Smooth muscle cell of the brain vasculature (primary cell): ENCODE measurements at regions not wholly inside any gene's neighbourhood (a gene's known extent, or its start where the extent isn't known, plus 50 kb on each side); places are given as distances from the start of the nearest gene placed in this dataset.

Experiments
- DNase-seq: peaks from one replicate; pipeline ENCODE4 v3.0.0-alpha.2; 2012; ENCODE audit warnings: low read depth, low spot score

DNA sequence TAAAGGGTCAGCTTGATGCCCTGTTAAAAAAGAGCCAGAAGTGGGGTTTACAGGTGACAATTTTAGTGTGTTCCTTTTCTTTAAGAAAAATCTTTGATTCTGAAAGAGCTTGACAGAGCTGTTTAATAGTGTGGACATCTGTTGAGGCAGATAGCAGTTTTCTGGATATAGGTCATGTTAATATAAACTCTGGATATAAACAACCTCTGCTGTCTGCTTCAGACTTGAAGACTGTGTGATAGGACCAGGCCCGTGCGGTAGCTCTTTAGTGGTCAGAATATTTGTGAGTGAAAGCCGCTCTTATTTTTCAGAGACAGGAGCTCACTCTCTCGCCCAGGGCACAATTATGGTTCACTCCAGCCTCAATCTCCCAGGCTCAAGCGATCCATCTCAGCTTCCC lies 439.9 kb upstream of the RGS6 start:
- no peak for DNase-seq

DNA sequence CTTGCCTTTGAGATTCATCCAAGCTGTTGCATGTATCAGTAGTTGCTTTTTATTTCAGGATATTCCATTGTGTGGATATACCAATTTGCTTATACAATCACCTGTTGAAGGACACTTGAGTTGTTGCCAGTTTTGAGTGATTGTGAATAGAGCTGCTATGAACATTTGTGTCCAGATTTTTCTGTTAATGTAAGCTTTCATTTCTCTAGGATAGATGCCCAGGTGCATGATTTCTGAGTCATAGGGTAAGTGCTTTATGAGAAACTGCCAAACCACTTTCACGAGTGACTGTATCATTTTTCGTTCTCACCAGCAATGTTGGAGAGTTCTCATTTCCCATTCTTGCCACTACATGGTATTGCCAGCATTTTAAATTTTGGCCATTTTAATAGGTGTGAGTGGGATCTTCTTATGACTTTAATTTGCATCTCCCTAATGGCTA lies 434.6 kb upstream of the RGS6 start:
- DNase-seq, result no peak

DNA sequence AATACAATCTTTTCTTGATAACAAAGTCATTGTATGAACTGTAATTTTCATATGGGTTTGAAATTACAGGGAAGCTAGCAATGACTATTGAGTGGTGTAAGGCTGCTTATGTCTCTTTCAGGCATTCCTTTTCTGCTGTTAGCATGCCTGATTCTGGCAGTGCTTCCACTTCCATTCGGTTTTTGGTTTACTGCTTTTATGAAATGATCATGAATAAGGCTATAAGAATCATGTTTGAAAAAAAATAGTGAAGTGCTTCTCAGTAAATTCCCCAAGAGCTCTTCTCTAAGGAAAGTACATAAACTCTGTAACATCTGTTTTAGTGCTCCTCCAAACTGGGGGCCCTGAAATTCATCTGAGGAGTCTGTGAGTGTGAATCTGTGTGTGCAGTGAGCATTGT lies 434.0 kb upstream of the RGS6 start:
- DNase-seq, result no peak

DNA sequence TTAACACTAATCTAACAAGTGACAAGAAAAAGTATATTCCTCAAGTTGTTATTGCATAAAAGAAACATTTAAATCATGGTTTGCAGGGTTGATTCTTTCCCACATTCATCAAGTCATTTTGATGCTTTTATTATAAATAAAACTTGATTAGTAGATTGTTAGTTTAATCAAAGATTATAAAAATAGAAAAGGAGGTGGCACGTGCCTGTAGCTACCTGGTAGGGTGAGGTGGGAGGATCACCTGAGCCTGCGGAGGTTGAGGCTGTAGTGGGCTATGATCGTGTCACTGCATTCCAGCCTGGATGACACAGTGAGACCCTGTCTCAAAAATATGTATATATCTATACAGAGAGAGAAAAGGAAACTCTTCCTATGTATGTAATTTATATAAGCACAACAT lies 433.2 kb upstream of the RGS6 start:
- no peak for DNase-seq

DNA sequence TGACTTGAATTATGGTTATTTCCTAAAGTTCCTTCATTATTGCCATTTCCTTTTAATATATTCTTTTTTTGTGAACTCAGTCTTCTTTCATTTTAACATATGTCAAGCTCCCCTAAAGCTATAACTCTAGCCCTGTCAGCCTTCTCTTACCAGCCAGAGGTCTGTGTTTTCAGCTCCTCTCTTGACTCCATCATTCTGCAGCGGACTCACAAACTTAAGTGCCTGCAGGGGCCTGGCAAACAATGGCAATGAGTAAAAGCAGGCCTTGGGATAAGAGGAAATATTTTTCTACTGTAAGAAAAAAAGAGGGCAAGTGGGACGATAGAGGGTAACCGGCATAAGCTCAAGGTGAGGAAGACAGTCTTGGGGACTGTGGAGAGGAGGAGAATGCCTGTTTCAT lies 424.5 kb upstream of the RGS6 start:
- no peak for DNase-seq

DNA sequence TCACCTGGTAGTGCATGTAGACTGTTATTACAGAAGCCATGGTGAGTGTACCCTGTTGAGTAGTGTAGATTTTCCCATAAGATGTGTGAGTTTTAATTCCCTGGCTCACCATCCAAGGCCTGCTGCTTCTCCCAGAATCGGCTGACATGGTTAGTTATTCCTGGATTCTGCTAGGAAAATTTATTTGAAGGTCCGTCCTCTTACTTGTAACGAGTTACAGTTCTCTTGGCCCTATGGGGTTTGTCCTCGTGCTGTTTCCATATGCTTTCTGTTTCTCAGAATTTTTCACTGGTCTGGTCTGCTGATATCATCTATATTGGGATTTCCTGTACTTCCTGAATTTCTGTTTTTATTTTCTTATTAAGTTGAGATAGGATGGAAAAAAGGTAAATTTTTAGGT lies 423.3 kb upstream of the RGS6 start:
- no peak for DNase-seq

DNA sequence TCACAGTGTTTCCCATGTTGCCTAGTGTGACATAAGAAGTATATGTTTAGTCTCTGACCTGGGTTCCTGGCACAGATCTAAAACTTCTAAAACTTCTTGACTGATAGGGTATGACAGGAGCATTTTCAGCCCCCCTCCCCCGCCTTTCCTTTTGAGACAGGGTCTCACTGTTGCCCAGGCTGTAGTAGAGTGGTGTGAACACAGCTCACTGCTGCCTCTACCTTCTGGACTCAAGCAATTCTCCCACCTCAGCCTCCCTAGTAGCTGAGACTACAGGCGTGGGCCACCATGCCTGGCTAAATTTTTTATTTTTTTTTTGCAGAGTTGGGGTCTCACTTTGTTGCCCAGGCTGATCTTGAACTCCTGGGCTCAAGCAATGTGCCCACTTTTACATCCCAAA lies 421.1 kb upstream of the RGS6 start:
- no peak for DNase-seq

DNA sequence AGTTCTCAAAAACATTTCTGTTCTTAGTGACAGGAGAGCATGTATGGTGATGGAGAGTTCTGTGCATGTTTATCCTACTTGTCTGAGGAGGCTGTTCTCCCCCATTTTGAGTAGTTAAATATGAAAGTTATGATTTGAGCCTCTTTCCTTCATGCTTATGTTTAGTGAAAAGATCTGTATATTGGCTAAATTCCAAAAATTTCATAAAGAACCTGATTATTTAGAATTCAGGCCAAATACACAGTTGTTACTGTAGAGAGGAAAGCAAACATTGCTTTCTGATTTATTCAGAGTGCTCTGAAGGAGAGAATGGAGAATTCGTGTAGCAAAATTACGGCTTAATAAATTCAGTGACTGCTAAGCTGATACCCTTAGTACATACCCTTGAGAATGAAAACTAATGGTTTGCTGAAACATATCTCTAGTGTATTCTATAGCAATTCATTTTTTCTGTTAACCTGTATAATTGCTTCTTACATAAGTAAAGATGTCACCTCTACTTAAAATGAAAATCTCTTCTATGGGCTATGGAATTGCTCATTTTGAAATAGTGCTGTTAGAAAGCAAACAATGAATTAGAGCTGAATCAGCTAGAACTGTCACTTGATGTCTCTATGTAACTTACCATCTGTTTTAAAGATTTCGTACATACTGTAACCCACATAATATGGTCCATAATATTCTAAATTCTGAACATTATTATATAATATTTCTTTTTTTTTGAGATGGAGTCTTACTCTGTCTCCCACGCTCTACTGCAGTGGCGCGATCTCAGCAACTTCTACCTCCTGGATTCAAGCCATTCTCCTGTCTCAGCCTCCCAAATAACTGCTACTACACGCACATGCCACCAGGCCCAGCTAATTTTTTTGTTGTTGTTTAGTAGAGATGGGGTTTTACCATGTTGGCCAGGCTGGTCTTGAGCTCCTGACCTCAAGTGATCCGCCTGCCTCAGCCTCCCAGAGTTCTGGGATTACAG lies 417.0 kb upstream of the RGS6 start:
- DNase-seq, result no peak

DNA sequence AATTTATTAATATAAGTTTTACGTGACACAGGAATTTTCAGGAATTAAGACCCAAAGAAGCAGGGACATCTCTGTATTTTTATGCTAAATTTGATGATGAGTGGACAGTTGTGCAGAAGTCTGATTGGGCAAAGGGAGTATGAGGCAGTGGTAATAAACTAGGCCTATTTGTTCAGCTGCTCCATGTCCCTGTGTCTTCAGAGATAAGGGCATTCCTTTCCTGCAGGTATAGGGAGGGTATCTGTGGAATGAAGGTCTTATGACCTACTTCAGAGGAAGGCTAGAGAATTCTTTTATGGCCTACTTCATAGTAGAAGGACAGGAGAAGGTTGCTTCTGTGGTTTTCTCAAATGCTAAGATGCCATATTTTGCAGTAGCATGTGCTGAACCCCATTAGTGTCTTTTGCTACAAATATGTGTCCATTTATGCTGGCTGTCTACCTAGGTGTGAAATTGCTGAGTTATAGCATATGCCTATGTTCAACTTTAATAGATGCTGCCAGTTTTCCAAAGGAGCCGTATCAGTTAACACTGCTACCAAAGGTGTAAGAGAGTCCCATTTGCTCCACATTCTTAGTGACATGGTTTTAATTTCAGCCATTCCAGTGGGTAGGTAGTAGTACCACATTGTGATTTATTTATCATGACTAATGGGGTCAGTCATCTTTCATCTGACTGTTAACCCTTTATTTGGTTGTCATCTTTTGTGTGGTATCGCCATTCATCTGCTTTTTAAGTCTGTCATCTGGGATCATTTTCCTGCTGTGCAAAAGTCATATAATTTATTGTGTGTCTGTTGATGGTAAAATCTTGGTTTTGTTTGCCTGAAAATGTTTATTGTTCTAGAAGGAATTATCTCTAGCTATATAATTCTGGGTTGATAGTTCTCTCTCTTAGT lies 410.7 kb upstream of the RGS6 start:
- no peak for DNase-seq

DNA sequence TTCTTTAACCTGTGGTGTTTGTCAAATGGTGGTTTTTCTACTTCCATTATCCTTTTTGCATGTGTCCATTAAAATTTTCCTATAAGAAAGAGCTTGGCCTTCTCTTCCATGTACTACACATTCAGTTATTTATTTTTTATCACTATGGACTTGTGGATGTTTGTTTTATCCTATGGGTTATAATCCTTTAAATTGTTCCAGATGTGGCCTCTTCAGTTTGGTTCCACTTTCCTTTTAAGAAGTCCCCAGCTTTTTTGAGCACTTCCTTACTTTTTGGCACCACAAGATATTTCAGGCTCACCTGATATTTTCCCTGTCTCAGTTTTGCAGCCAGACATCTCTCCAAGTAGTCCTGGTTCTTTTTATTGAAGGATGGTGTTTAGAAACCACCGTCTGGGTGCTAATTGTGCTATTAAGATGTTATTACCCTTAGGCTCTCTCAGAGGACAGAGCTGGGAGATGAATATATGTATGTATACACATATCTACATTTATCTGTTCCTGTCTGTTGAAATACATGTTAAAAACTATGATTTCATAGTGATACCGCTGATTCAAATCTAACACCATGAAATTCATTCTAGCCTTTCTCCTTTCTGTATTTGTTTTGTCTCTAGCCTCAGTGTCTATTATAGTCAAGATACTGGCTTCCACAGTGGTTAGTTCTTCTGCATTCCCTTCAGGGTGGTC lies 408.5 kb upstream of the RGS6 start:
- peak; percentile 6 for DNase-seq

DNA sequence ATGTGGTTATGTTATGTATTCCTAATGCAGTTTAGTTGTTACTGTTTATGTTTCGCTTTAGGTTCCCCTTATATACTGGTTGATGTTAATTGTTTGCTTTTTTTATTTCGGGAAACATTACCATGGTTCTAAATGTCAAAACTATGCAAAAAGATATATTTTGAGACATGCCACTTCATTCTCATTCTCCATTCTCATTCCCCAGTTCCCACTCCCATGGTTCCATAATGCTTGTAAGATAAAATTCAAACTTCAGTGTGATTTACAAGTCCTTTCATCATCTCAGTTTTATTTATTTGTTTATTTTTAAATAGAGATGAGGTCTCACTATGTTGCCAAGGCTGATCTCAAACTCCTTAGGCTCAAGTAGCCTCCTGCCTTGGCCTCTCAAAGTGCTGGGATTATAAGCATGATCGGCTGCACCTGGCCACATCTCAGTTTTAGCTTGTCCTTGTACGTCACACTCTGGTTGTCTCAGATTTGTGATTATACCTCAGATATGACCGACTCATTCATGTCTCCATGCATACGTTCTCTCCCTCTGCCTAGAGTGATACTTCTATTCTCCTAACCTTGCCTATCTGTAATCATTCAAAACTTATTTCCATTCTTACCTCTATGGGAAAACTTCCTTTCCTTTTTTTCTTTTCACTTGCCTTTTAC lies 407.8 kb upstream of the RGS6 start:
- DNase-seq, result no peak

DNA sequence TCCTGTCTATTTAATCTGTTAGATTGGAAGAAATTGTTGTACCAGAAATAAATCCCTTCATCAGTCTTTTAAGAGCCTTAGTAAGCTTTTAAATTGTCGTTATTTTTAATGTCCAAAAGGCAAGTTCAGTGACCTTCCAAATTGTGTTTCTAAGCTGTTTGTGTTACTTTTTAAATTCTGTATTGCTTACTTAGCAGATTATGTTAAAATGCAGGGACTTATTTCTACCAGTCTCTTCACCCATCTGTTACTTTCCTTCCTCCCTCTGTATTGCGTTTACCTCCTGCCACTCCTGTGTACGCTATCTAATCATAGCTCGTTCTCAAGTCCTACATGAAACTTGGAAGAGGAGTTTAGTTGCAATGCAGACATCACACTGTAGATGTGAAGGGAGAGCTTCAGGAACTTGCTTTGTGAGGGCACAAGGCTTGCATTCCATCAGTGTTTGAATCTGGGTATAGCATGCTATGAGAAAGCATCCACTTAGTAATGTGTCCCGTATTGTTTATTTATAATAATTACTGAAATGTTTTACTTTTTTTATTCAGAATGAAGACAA lies 406.5 kb upstream of the RGS6 start:
- no peak for DNase-seq

DNA sequence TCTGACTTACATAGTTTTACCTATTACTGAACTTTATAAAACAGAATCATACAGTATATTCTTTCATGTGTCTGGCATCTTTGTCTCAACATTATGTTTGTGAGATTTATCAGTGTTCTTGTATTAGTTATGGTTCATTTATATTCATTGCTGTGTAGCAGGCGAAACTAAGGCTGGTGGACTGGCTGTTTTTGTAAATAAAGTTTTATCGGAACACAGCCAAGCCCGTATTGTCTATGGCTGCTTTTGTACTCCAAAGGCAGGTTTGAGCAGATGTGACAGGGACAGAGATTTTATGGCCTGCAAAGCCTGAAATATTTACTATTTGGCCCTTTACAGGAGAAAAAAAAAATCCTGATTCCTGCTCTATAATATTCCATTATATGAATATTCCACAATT lies 405.8 kb upstream of the RGS6 start:
- no peak for DNase-seq

DNA sequence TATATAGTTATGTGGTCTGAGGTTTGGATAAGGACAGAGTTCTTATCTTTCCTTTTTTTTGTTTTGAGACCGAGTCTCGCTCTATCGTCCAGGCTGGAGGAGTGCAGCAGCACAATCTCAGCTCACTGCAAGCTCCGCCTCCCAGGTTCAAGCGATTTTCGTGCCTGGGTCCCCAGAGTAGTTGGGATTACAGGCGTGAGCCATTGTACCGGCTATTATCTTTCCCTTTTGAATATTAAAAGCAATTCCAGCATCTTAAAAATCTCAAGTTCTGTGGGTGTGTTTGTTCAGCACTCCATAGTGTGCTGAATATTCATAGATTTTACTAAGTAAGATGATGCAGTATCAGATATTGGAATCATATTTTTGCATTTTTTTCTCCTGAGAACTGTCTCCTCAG lies 404.4 kb upstream of the RGS6 start:
- DNase-seq, result no peak

DNA sequence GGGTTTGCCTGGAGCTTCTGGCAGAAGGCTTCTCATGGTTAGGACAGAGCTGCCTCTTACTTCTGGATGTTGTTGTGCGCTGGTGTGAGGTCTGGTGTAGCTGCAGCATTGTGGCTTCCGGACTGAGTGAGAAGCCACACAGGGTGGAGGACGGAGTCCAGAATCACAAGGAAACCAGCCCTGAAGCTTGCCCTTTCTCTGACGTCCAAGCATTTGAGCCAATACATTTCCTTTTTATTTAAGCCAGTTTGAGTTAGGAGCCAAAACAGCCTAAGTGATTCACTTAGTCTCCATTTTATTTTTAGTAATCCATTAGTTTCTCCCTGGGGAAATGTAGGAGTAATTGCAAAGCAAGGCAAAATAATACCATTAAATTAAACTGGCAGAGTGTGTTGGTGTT lies 402.4 kb upstream of the RGS6 start:
- DNase-seq, result no peak

DNA sequence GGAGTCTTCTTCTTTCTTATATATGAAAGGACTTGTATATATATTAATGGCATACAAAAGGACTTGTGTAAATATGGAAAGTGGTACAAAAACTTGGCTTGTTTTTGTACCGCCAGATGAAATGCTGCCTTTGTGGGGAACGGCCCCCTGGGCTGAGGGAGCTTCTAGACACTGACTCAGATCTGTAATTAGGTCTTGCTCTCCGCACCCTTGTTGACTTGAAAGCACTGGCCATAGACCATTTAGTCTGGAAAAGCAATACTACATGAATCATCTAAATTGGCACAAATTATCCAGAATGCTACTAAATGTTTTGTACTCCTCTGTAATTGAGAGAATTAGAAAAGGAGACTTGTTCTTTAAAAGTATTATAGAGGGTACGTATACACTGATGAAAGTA lies 399.9 kb upstream of the RGS6 start:
- DNase-seq, result peak; percentile 45

DNA sequence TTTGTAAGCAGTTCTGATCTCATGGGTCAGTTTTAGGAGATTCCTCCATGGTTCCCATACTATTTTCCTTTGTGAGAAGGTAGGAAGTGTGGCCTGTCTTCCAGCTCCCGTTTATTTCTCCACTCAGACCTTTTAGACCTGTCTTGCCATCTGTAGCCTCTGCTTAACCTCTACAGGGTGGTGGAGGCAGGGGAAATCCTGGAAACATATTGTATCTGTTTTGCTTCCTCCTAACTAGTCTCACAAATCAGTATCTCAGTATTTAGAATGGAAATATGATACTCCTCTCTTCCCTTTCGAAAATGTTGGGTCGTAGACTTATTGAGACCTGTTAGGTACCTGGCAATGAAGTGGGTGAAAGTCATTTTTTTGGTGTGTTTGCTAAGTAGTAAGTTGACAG lies 399.4 kb upstream of the RGS6 start:
- DNase-seq, result no peak

DNA sequence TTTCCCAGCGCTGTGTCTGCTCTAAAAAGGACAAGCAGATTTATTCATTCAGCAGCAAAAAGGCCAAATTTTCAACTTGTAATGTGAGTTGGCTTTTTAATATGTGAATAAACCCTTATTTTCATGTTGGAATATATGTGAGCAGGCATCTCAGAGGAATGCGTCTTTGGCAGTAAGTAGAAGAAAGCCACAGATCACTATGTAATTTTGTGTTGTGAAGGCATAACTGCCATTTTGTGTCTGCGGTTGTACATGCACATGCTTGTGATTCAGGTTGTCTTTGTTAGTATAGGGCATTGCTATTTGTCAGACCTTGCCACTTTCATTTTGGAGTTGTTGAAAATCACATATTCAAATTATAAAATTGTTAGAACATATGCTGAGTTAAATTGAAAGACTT lies 398.8 kb upstream of the RGS6 start:
- DNase-seq, result no peak

DNA sequence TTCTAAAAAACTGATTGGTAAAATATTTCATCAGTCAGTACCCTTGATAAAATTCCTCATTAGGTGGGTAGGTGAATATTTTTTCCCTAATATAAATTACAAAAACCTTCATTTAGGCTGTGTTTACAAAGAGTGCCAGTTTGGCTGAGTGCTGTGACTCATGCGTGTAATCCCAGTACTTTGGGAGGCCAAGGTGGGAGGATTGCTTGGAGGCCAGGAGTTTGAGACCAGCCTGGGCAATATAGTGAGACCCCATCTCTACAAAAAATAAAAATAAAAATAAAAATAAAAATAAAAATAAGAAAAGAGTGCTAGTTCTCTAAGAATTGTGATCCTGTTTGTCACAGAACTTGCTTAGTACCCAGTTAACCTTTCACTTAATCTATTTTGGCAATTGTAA lies 398.4 kb upstream of the RGS6 start:
- no peak for DNase-seq

DNA sequence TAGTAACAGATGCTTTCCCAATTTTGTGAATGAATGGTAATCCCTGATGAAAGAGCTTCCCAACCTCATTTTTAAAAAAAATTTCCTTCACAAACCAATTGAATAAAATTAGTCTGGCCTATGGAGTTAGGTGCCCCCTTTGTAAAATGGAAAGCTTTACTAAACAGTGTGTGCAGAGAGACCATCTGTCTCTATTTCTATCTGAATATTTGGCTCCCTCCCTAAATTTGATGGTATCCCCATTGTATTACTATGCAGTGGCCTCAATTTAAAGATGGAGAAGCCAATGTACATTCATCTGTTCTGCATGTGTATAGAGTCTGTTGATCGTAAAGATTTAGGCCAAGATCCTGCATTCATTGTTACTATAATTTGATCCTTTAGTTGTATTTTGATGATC lies 397.7 kb upstream of the RGS6 start:
- no peak for DNase-seq
